Loucy (cell line): ENCODE measurements at regions not wholly inside any gene's neighbourhood (a gene's known extent, or its start where the extent isn't known, plus 50 kb on each side); places are given as distances from the start of the nearest gene placed in this dataset.

Experiments
- H2AFZ ChIP-seq: fragments of 200-600 bp; sonication (generic); 2 replicates; pipeline ENCODE4 v1.6.0; 2016; ENCODE audit warnings: antibody characterized with exemption, mild to moderate bottlenecking, low read length, moderate library complexity
- H3F3A ChIP-seq: fragments of 200-600 bp; 2 replicates; pipeline ENCODE4 v1.6.0; 2016; ENCODE audit warnings: antibody characterized with exemption, low read depth, mild to moderate bottlenecking
- H3K27me3 ChIP-seq: fragments of 200-600 bp; sonication (generic); 2 replicates; pipeline ENCODE4 v1.6.1; 2014; ENCODE audit warnings: low read length, mild to moderate bottlenecking; ENCODE audit not compliant: insufficient read depth, poor library complexity, severe bottlenecking
- H3K36me3 ChIP-seq: fragments of 200-600 bp; sonication (generic); 2 replicates; pipeline ENCODE4 v1.6.1; 2016; ENCODE audit warnings: low read length; ENCODE audit not compliant: insufficient read depth
- H3K4me1 ChIP-seq: fragments of 200-600 bp; sonication (generic); 2 replicates; pipeline ENCODE4 v1.5.1; 2014; ENCODE audit warnings: low read length, mild to moderate bottlenecking; ENCODE audit not compliant: insufficient read depth, poor library complexity, severe bottlenecking
- H3K4me2 ChIP-seq: fragments of 200-600 bp; sonication (generic); 2 replicates; pipeline ENCODE4 v1.6.0; 2014; ENCODE audit warnings: antibody characterized with exemption, low read length, low read depth, mild to moderate bottlenecking; ENCODE audit not compliant: poor library complexity, severe bottlenecking
- H3K4me3 ChIP-seq: fragments of 200-600 bp; sonication (generic); 2 replicates; pipeline ENCODE4 v1.5.1; 2014; ENCODE audit warnings: low read length, mild to moderate bottlenecking, mixed read lengths; ENCODE audit not compliant: poor library complexity, severe bottlenecking
- H3K79me2 ChIP-seq: fragments of 200-600 bp; sonication (generic); 2 replicates; pipeline ENCODE4 v1.6.1; 2014; ENCODE audit warnings: low read length; ENCODE audit not compliant: insufficient read depth
- H3K9ac ChIP-seq: fragments of 200-600 bp; sonication (generic); 2 replicates; pipeline ENCODE4 v1.6.0; 2014; ENCODE audit warnings: mild to moderate bottlenecking, low read depth, low read length, moderate library complexity; ENCODE audit not compliant: poor library complexity, severe bottlenecking
- H3K9me2 ChIP-seq: fragments of 200-600 bp; sonication (generic); replicated peaks from 2 replicates; pipeline ENCODE4 v1.6.1; 2016; ENCODE audit warnings: low read depth, low read length, mixed read lengths
- H3K9me3 ChIP-seq: fragments of 200-600 bp; sonication (generic); 2 replicates; pipeline ENCODE4 v1.6.1; 2014; ENCODE audit warnings: mild to moderate bottlenecking, antibody characterized with exemption, low read length, low read depth; ENCODE audit not compliant: insufficient read depth
- H4K20me1 ChIP-seq: fragments of 200-600 bp; sonication (generic); 2 replicates; pipeline ENCODE4 v1.6.0; 2014; ENCODE audit warnings: antibody characterized with exemption, low read length, mild to moderate bottlenecking; ENCODE audit not compliant: insufficient read depth, poor library complexity, severe bottlenecking
- CTCF ChIP-seq: fragments of 200-600 bp; sonication (generic); conservative IDR thresholded peaks from 2 replicates; pipeline ENCODE4 v1.5.1; 2014; ENCODE audit warnings: mild to moderate bottlenecking, antibody characterized with exemption, low read length
- EZH2phosphoT487 ChIP-seq: fragments of 200-600 bp; IDR thresholded peaks from 2 replicates; pipeline ENCODE4 v1.6.1; 2018; ENCODE audit warnings: antibody characterized with exemption, mild to moderate bottlenecking, moderate library complexity, borderline replicate concordance

GRCh38 chr5:125404056-125404455 lies 657.6 kb upstream of the ZNF608 start:
- Histone ChIP-seq H3K9ac (no peak overlapping the region), H3F3A (no peaks in the 10 kb centered on the region), H3K27me3 (no peaks in the 10 kb centered on the region), H3K9me3 (no peaks in the 10 kb centered on the region), H3K79me2 (no peaks in the 10 kb centered on the region), H3K9me2 (no peaks in the 10 kb centered on the region), H3K4me1 (peaks cover 3% of the 10 kb centered on the region), H3K4me2 (no peak overlapping the region), H4K20me1 (no peaks in the 10 kb centered on the region), H3K4me3 (no peak overlapping the region), H3K36me3 (no peaks in the 10 kb centered on the region), H2AFZ (no peak overlapping the region)
- no peak for TF ChIP-seq EZH2phosphoT487
- TF ChIP-seq CTCF = no peak

DNA sequence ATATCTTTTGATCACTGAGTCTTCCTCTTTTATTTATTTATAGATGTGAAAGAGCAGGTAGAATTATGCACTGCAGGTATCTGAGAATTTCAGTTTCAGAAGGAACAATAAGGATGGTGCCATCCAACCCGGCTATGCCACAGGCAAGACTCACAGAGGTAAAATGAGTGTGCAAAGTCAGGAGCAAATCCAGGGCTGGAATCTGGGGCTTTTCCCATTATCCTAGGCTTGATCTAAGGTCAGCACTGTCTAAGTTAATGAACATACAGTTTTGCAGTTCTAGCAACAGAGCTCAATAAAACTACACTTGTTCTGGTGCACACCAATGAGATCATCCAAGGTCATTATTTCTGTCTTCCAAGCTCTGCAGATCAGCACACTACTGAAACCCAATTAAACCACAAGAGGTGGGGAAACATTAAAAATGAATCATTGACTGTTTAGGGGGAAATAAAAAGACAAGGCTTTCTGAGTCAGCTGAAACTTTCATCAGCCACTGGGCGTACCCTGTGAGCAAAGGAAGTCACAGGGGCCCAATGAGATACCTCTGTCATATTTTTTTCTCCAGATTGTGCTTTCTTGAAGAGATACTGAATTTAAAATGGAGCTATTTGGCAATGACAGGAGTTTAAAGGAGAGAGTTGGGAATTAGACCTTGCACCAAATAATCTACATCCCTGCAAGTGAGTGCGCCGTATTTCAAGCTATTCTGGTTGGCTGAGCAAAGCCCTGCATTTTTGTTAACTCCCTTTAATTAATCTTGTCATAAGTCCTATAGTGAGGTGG lies 662.2 kb upstream of the ZNF608 start:
- Histone ChIP-seq H3F3A (no peaks in the 10 kb centered on the region), H3K4me2 (peak overlapping the region; percentile 47), H3K9me3 (no peaks in the 10 kb centered on the region), H4K20me1 (no peaks in the 10 kb centered on the region), H3K4me1 (peaks cover 10% of the 10 kb centered on the region), H3K36me3 (no peaks in the 10 kb centered on the region), H3K79me2 (no peaks in the 10 kb centered on the region), H3K9me2 (no peaks in the 10 kb centered on the region), H3K4me3 (no peak overlapping the region), H2AFZ (no peak overlapping the region), H3K9ac (no peak overlapping the region), H3K27me3 (no peaks in the 10 kb centered on the region)
- TF ChIP-seq CTCF (no peak), EZH2phosphoT487 (no peak)

DNA sequence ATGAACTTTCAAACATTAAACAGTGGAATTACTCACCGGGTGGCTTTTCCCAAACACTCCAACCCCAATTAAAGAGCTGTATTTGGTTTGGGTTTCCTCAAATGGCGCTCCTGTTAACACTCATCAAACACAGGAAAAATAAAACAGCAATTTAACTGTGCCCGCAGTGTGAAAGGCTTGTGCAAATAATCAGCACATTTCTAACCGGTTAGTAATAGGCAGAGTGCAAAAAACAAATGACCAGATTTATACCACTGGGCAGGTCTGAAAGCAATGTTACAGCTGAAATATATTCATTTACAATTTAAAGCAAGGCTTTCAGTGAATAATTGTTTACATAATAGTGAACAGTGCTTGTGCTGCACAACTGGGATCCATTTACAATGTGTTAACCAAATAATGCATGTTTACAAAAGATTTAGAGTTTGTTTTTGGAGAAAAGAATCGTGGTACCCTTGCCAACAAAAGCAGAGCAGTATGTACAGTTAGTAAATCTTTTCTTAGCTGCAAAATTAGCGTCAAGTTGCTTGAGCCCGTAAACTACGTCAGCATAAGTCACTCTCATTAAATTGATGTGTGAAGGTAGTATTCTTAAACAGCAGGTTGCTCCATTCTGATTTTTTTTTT lies 662.9 kb upstream of the ZNF608 start:
- Histone ChIP-seq H3K9me2 (no peaks in the 10 kb centered on the region), H3F3A (no peaks in the 10 kb centered on the region), H3K4me3 (no peak overlapping the region), H3K9me3 (no peaks in the 10 kb centered on the region), H3K4me2 (peak overlapping the region; percentile 47), H3K9ac (no peak overlapping the region), H2AFZ (no peak overlapping the region), H4K20me1 (no peaks in the 10 kb centered on the region), H3K79me2 (no peaks in the 10 kb centered on the region), H3K4me1 (peaks cover 10% of the 10 kb centered on the region), H3K36me3 (no peaks in the 10 kb centered on the region), H3K27me3 (no peaks in the 10 kb centered on the region)
- TF ChIP-seq CTCF (no peak), EZH2phosphoT487 (no peak)
